ENCODE measurements at regions not wholly inside any gene's neighbourhood (a gene's known extent, or its start where the extent isn't known, plus 50 kb on each side); places are given as distances from the start of the nearest gene placed in this dataset.

DNA sequence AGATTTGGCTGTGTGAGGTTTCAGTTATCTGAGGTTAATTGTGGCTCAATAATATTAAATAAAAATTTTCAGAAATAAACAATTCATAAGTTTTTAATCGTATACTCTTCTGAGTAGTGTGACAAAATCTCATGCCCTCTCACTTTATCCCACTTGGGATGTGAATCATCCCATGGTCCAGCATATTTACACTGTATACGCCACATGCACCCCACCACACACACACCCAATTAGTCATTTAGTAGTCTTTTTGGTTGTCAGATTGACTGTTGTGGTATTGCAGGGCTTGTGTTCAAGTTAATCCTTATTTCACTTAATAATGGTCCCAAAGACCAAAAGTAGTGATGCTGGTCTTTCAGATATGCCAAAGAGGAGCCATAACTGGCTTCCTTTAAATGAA is 66.4 kb upstream of the PCDH9 start:
- Histone ChIP-seq H3K9me3 (ENCODE audit: control insufficient read depth, low read depth, low read length) (no peaks in the 10 kb centered on the region), H4K20me1 (ENCODE audit: control insufficient read depth, extremely low read depth, insufficient read depth, low read length) (no peaks in the 10 kb centered on the region), H3K27ac (ENCODE audit: control insufficient read depth, insufficient read depth, low read length) (no peak overlapping the region), H3K27me3 (ENCODE audit: control insufficient read depth, extremely low read depth, insufficient read depth, low read length) (no peaks in the 10 kb centered on the region), H3K9ac (ENCODE audit: control insufficient read depth, extremely low read depth, insufficient read depth, low read length) (no peak overlapping the region), H2AFZ (ENCODE audit: control insufficient read depth, low read length) (no peak overlapping the region), H3K9me1 (ENCODE audit: control insufficient read depth, extremely low read depth, insufficient read depth, low read length) (no peaks in the 10 kb centered on the region), H3K4me3 (ENCODE audit: control insufficient read depth in 2 of 3, extremely low read depth in 1 of 3, insufficient read depth in 2 of 3, low read depth in 1 of 3, low read length in 3 of 3) (no peak overlapping the region), H3K4me2 (ENCODE audit: control insufficient read depth, extremely low read depth, insufficient read depth, low read depth, low read length) (no peak overlapping the region), H3K4me1 (ENCODE audit: control insufficient read depth, extremely low read depth, insufficient read depth, low read length) (no peaks in the 10 kb centered on the region), H3K36me3 (ENCODE audit: control insufficient read depth in 2 of 2, extremely low read depth in 1 of 2, insufficient read depth in 2 of 2, low read length in 2 of 2) (no peaks in the 10 kb centered on the region), H3K79me2 (ENCODE audit: control insufficient read depth, insufficient read depth, low read length) (no peaks in the 10 kb centered on the region)
- TF ChIP-seq, protein P1, sequence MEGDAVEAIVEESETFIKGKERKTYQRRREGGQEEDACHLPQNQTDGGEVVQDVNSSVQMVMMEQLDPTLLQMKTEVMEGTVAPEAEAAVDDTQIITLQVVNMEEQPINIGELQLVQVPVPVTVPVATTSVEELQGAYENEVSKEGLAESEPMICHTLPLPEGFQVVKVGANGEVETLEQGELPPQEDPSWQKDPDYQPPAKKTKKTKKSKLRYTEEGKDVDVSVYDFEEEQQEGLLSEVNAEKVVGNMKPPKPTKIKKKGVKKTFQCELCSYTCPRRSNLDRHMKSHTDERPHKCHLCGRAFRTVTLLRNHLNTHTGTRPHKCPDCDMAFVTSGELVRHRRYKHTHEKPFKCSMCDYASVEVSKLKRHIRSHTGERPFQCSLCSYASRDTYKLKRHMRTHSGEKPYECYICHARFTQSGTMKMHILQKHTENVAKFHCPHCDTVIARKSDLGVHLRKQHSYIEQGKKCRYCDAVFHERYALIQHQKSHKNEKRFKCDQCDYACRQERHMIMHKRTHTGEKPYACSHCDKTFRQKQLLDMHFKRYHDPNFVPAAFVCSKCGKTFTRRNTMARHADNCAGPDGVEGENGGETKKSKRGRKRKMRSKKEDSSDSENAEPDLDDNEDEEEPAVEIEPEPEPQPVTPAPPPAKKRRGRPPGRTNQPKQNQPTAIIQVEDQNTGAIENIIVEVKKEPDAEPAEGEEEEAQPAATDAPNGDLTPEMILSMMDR (optimal IDR thresholded peaks at IDR 0.05 in 1 of 3, IDR thresholded peaks at IDR 0.05 in 1 of 3, conservative IDR thresholded peaks at IDR 0.05 in 1 of 3; ENCODE audit: extremely low read depth in 1 of 3, insufficient read depth in 2 of 3, low read length in 3 of 3): no peak
- no peak for TF ChIP-seq EZH2 (IDR thresholded peaks at IDR 0.05; ENCODE audit: low read length)
- FAIRE-seq (no peak), DNase-seq (ENCODE audit: low read depth, low spot score) (no peak)
- dilution Hi-C loops (cut with MboI; ENCODE audit: extremely low pct_ligation_motif_present, low sequenced_read_pairs): no loop called here

DNA sequence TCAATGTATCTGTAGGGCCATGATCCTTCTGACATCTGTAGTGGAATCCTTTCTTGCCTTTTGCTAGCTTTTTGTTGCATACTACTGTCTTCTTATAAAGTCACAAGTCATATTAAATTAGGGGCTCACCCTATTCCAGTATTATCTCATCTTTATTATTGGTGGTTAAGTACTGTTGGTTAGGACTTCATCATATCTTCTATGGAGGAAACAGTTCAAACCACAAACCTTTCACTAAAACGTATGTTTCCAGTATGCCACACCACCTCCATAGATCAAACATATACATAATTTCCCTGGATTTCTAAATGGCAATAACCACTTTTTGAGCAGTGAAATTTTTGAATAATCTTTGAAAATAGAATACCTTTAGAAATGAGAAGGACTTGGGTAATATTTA is 62.8 kb upstream of the PCDH9 start:
- Histone ChIP-seq H3K36me3 (ENCODE audit: control insufficient read depth in 2 of 2, extremely low read depth in 1 of 2, insufficient read depth in 2 of 2, low read length in 2 of 2) (no peaks in the 10 kb centered on the region), H3K9me1 (ENCODE audit: control insufficient read depth, extremely low read depth, insufficient read depth, low read length) (no peaks in the 10 kb centered on the region), H3K4me1 (ENCODE audit: control insufficient read depth, extremely low read depth, insufficient read depth, low read length) (no peaks in the 10 kb centered on the region), H3K27me3 (ENCODE audit: control insufficient read depth, extremely low read depth, insufficient read depth, low read length) (no peaks in the 10 kb centered on the region), H3K27ac (ENCODE audit: control insufficient read depth, insufficient read depth, low read length) (no peak overlapping the region), H3K4me3 (ENCODE audit: control insufficient read depth in 2 of 3, extremely low read depth in 1 of 3, insufficient read depth in 2 of 3, low read depth in 1 of 3, low read length in 3 of 3) (no peak overlapping the region), H4K20me1 (ENCODE audit: control insufficient read depth, extremely low read depth, insufficient read depth, low read length) (no peaks in the 10 kb centered on the region), H3K9me3 (ENCODE audit: control insufficient read depth, low read depth, low read length) (no peaks in the 10 kb centered on the region), H3K4me2 (ENCODE audit: control insufficient read depth, extremely low read depth, insufficient read depth, low read depth, low read length) (no peak overlapping the region), H3K79me2 (ENCODE audit: control insufficient read depth, insufficient read depth, low read length) (no peaks in the 10 kb centered on the region), H2AFZ (ENCODE audit: control insufficient read depth, low read length) (no peak overlapping the region), H3K9ac (ENCODE audit: control insufficient read depth, extremely low read depth, insufficient read depth, low read length) (no peak overlapping the region)
- no peak for TF ChIP-seq EZH2 (IDR thresholded peaks at IDR 0.05; ENCODE audit: low read length)
- TF ChIP-seq, protein P1 (optimal IDR thresholded peaks at IDR 0.05 in 1 of 3, IDR thresholded peaks at IDR 0.05 in 1 of 3, conservative IDR thresholded peaks at IDR 0.05 in 1 of 3; ENCODE audit: extremely low read depth in 1 of 3, insufficient read depth in 2 of 3, low read length in 3 of 3): no peak
- dilution Hi-C loops (cut with MboI; ENCODE audit: extremely low pct_ligation_motif_present, low sequenced_read_pairs): no loop called here
- DNase-seq (ENCODE audit: low read depth, low spot score) (no peak), FAIRE-seq (no peak)

Measured in keratinocyte (primary cell).